GM21528 (cell line): ENCODE measurements at regions not wholly inside any gene's neighbourhood (a gene's known extent, or its start where the extent isn't known, plus 50 kb on each side); places are given as distances from the start of the nearest gene placed in this dataset.
A peak's percentile ranks its signal among the peaks of the same experiment; 100 is the strongest.
"Not testable (repeated sequence)": the region's sequence is repeated elsewhere in the genome, so short reads cannot be mapped to it uniquely, and the experiment has no call there.

Source experiments
- ATAC-seq: cut with Tn5 transposase; IDR thresholded peaks from one replicate; pipeline ENCODE4 v1.9.1; 2021; ENCODE audit warnings: mild to moderate bottlenecking, moderate library complexity; ENCODE audit not compliant: unreplicated experiment, low FRiP score

DNA sequence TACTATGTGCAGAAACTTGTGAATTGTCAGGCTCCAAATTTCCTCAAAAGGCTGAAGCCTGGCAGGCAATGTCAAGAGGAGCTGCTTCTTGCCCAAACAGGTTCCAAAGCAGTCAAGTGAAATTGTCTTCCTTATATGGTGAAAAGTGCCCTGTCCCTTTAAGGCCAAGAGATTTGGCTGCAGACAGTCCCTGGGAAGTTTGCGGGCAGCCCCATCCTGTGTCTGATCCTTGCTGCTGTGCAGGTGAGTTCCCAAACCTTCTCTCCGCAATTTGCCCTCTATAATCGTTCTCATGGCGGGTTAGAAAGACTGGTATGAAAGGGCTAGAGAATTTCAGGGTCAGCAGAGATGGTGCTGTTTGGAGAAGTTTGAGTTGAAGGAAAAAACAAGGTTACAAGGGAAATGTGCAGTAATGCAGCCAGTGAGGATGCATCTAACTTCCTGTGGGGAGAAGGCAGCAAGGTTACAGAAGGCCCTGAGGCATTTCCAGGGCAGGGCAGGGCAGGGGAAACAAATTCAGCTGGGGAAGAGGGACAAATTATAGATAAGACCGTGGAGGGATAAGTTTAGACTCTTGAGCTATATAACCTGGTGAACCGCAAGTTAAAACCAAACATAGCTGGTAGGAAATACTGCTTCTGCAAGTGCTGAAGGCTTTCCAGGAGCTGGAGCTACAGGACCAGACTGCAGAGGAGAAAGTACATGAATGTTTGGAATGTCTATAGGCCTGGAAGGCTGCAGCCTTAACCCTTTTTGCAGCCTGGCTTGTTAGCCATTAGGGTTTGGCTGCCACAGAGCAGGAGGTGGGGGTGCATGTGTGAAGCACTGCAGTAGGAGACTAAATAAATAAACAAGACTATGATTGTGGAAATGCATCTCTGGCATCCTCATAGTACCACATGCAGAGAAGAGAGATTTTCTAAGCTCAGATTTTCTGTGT, 256.2 kb upstream of the IL12A start:
- ATAC-seq: no peak

DNA sequence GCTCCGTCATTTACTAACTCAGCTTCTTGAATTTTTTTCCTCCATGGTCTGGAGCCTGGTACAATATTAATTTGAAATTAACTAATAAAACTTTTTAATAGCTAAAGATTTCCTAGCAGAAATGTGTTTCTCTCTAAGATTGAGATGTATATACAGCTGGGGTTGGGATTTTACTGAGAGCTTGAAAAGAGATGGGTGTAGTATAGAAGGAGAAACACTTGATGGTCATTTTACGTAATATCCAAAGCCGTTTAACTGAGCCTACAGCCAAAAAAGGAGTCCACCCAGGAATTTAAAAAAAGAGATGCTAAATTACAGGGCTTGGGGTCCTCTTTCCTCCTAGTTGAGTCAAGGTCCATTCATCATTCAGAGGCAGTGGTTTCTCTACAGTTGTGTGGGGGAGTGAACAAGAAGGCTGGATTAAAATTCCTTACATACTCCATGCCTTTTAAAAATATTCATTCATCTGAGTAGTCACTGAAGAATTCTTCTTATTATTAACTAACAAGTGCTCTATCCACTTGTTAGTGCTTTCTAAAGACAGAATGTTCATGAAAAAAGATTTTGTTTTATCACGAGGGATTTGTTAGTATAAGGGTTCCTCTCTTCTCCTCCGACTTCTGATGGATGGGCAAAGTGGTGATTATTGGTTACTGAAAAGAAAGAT, 255.3 kb upstream of the IL12A start:
- ATAC-seq: no peak

DNA sequence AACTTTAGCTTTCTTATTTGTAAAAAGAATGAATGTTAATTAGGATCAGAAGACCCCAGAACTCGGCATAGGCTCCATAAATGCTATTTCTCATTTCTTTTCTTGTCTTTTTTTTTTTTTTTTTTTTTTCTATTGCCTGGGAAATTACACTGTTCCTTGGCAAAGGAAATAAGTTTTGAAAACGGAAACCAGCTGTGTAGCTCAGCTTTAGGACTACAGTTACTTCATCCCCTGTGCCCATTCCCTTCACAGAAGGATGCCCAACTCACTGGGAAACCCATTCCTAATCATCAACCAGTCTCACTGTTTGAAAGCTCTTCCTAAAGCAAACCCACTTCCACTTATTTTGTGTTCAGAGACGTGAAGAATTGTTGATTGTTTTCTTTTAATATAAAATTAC, 254.0 kb upstream of the IL12A start:
- ATAC-seq: no peak

DNA sequence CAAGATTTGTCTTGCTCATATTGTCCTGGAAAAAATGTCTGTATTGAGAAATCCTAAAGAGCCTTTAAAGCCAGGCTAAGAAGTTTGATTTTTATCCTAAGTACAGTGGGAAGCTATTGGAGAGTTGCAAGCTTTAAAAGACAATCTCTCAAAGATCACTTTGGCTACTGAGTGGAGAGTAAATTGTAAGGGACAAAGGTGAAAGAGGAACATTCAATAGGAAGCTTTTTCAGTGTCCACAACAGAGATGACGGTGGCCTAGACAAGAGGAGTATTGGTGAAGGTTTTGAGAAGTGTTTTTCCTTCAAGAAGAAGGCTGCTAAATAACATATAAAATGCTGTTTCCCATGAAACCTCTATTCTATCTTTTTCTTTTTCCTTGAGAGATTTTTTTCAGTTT, 249.5 kb upstream of the IL12A start:
- ATAC-seq: no peak

DNA sequence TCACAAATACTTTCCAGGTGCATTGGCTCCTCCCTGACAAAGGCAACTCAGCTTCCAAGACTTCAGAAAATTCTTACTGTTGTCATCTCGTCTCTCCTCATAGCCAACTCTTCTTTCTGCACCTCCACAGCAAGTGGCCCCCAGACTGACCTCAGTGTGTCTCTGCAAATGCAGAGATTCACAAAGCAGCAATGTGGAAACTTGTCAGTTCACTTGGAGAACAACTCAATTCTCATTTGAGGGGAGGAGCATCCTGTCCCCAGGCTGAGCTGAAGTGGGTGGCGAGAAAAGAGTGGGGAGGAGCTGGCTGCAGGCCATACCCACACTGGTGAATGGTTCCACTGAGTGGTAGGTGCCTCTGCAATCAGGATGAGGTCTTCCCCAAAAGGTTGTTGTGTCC, 248.7 kb upstream of the IL12A start:
- ATAC-seq: no peak

DNA sequence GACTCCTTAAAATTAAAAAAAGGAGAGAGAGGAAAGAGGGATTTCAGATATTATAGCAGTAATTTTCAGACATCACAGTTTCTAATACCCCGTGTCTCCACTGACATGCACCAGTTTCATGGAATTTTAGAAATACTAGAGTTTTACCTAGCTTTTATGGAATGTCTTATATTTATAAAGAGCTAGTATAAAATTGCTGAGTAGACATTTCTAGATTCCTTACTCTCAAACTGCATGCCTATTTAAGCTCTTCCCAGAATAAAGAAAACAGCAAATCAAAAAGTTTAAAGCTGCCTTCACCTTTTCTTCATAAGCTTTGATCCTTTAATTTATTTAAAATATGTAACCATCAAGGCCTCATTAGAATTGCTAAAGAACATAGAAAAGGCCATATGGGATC, 247.4 kb upstream of the IL12A start:
- no peak for ATAC-seq

DNA sequence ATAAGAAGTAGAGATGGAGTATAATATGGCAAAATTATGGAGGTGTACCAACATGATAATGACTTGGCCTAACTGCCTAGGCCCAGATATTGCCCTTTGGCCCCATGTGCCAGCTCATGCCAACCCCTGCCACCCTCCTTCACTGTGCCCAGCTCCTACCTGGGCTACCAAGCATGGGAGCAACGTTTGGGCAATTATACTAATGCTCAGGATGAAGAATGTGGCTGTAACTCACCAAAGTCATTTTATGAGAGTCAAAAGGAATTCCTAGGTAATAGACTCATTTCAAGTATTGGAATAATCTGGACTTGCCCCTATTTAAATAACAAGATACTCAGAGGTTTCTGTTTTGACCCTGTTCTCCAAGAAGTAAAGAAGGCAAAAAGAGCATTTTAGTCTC, 240.2 kb upstream of the IL12A start:
- ATAC-seq: no peak

DNA sequence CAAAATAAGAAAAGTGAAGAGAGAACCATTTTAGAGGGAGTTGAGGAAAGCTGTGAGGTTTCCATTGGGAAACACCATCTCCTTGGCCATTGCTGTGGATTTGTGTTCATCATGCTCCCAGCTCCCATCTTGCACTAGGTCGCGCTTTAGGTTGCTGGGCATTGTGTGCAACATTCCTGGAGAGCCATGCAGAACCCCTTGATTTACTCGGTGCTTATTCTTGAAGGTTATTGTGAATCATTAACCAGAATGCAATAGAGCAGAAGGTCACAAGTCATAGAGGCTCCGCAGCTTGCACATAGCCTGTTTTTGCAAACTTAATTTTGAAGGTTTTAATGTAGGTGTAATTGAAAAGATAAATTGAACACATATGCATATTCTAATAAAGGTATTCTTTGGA, 239.2 kb upstream of the IL12A start:
- ATAC-seq: no peak

DNA sequence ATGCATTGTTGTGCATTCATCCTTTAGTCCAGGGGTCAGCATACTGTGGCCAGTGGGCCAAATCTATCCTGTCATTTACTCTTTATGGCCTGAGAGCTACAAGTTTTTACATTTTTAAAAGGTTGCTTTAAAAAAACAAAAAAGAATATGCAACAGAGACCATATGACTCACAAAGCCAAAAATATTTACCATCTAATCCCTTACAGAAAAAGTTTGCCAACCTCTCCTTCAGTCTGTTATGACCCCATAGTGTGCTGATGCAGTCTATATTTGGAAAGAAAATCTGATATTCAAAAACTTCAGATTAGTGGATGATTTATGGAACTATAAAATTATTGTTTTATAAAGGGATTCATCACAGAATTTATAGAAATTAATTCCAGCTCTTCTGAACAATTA, 237.5 kb upstream of the IL12A start:
- no peak for ATAC-seq

DNA sequence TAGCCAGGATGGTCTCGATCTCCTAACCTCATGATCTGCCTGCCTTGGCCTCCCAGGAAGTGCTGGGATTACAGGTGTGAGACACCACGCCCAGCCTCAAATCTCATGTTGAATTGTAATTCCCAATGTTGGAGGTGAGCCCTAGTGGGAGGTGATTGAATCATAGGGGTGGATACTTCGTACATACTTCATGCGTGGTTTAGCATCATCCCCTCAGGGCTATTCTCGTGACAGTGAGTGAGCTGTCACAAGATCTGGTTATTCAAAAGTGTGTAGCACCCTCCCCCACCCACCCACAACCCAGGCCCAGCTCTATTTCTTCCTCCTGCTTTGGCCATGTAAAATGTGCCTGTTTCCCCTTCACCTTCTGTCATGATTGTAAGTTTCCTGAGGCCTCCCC, 236.9 kb upstream of the IL12A start:
- ATAC-seq: no peak

DNA sequence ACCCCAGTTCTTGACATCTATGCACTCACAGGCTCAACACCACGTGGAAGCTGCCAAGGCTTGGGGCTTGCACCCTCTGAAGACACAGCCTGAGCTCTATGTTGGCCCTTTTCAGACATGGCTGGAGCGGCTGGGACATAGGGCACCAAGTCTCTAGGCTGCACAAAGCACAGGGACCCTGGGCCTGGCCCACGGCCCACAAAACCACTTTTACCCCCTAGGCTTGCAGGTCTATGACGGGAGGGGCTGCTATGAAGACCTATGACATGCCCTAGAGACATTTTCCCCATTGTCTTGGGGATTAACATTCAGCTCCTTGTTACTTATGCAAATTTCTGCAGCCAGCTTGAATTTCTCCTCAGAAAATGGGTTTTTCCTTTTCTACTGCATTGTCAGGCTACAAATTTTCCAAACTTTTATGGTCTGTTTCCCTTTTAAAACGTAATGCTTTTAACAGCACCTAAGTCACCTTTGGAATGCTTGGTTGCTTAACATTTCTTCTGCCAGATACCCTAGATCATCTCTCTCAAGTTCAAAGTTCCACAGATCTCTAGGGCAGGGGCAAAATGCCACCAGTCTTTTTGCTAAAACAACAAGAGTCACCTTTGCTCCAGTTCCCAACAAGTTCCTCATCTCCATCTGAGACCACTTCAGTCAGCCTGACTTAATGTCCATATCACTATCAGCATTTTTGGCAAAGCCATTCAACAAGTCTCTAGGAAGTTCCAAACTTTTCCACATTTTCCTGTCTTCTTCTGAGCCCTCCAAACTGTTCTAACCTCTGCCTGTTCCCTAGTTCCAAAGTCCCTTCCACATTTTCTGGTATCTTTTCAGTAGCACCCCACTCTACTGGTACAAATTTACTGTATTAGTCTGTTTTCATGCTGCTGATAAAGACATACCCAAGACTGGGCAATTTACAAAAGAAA, 232.1 kb upstream of the IL12A start:
- not testable (repeated sequence) for ATAC-seq

DNA sequence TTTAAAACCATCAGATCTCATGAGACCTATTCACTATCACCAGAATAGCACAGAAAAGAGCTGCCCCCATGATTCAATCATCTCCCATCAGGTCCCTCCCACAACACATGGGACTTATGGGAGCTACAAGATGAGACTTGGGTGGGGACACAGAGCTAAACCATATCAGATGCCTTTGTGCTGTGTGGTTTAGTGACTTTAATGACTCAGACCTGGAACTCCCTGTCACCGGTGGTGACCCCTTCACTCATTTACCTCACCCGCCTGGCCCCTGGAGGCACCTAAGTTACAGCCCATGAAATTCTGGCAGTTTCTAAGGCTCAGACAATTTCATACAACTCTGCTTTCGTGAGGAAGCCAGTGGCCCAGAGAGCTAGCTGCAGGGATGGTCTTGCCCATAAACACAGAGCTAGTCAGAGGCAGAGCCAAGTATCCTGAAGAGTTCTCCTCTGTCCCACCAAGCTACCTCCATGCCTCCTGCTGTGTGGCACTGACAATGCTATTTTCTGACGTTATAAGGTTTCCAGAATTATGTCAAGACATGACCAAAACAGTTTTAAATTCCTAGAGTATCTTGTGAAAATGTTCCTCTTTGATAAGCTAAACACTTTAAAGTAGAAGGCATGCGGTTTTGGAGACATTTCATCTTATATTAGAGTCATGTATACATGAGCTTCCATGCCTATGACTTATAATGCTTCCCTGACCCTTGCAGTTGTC, 231.1 kb upstream of the IL12A start:
- ATAC-seq: no peak

DNA sequence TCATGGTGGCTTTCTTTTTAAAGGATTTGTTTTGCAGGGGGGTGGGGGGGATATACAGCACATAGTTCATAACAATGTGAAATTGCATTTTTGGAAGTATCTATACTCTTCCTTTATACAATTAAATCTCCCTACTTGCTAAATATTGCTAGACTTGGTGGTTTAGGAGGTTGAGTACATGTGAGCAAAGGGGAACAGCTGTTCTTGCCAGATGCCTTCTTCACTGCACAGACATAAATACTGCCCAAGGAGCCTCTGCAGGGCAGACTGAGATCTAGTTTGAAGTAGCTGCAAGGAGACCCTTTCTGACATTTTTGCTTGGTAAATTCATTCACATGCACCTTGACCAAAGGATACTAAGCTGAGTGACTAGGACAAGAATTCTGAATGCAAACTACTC, 228.6 kb upstream of the IL12A start:
- ATAC-seq: no peak

DNA sequence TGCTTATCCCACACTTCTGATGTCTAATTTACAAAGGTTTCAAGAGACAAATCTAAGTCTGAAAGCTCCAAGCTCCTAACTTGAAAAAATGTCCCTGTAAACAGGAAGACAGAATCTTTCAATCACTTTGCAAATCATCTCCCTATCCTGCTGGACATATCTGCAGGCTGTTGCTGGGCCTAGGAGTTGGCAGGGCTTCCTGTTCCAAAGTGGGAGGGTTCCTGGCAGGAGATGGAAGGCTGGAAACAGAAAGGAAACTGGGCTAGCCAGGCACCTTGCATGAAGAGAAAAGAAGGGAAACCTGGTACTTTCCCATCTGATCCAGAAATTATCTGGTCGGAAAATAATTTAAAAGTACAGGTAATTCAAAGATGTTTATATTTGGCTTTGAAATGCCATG, 227.3 kb upstream of the IL12A start:
- ATAC-seq: no peak

DNA sequence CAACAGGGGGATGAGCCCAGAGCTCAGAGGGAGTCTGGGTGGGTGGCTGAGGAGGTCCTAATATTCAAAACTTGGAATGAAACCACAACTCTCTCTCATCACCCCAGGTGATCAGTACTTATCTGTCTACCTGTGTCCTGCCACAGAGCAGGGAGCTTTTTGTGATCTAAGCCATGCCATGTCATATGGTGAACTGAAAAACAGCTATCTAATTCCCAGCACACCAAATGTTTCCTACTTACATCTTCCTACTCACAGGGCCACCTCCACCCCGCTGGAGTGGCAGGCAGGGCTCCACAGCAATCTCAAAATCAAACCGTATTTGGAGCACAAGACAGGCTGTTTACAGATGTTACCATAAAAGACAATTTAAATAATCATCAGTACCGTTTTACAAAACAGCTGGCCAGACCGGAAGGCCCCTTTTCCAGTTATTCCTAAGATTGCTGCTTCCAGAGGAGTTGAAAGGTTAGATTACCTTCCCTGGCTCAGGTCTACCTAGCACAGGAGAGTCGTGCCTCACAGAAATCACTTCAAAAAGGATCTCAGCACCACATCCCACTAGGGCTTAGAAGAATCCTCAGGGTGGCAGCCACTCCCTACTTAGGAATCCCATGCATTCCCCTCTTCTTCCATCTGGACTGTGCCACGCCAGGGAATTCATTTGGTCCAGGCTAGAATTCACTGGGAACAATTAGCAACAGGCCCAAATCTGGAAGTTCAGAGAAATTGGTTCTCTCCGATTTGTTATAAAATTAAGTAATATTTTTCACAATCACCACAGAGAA, 226.6 kb upstream of the IL12A start:
- ATAC-seq: no peak

DNA sequence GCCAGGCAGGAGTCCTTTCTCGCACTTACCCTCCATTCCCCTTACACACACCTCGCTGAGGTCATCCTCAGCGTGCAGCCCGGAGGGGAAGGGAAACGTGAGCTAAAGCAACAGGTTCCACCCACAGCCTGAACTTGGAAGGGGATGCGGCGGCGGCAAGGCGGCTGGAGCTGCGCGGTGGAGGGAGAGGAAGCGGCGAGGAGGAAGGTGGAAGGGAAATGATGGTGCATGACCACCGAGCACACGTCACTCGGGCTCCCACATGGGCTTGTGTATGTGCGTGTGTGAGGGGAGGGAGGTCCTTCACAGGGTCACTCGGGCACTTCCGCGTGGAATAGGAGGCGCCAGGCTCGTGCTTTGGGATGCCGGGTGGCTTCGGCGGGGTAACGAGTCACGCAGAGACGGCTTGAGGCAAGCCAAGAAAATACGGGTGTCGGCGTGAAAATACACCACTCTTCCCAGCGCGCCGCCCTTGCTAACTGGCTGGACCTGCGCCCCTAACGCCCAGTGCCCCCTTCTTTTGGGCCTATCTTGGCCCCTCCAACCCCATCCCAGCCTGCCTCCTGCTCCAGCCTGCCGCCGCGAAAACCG, 225.5 kb upstream of the IL12A start:
- peak; percentile 32 for ATAC-seq

DNA sequence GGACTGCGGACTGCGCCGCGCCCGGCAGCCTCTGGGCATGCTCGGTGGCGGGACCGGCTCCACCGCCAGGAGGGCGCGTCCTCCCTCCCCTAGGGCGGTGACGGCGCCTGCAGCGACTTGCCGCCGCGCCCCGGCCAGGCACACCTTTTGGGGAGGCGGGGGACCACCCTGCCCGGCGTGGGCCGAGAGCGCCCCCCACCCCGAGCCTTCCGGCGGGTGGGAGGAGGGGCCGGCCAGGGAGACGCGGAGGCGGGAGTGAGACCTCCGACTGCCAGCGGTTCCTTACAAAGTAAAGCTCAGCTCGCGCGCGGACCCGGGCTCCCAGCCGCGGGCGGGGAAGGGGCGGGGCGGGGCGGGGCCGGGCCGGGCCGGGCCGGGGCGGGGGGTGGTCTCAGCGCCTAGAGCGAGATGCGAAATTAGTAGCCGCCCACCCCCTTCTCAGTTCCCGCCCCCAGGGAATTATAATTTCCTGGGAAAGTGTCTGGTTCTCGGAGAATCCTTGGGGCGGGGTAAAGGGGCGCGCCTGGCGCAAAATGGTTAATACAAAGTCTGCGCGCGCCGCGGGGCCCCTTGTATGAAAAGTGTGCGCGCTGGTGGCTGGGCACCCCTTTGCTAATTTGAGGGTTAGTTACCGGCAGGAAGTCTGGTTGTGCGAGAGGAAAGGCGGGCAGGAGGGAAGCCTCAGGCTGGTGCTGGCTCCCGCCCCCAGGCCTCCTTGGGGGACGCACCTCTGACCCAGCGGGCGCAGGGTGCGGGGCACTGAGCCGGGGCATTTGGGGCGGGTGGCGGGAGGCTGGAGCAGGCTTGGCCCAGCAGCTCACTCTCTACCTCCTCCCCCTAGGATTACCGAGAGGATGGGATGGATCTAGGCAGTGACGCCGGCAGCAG, 224.8 kb upstream of the IL12A start:
- ATAC-seq: peak; percentile 80

DNA sequence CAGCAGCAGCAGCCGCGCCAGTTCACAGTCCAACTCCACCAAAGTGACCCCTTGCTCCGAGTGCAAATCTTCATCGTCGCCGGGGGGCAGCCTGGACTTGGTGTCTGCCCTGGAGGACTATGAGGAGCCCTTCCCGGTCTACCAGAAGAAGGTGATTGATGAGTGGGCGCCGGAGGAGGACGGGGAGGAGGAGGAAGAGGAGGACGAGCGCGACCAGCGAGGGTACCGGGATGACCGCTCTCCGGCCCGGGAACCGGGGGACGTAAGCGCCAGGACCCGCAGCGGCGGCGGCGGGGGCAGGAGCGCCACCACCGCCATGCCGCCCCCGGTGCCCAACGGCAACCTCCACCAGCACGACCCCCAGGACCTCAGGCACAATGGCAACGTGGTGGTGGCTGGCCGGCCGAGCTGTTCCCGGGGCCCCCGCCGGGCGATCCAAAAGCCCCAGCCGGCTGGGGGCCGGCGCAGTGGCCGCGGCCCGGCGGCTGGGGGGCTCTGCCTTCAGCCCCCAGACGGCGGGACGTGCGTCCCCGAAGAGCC, 224.1 kb upstream of the IL12A start:
- ATAC-seq: no peak
